Calu3 (cell line): ENCODE measurements at regions not wholly inside any gene's neighbourhood (a gene's known extent, or its start where the extent isn't known, plus 50 kb on each side); places are given as distances from the start of the nearest gene placed in this dataset.

Experiments used
- BruUV-seq: library from RNA; stranded (reverse); fragments of 400-500 nt; replicated peaks from 2 replicates; lab custom pipeline; 2021; lab: Mats Ljungman, UMichigan
- CTCF ChIA-PET: fragments of 300-600 bp; sonication (Branson Sonifier 250); formaldehyde crosslinking; loops from one replicate; lab custom pipeline; 2022; ENCODE audit warnings: antibody characterized with exemption; lab: Charles Lee
- DNase-seq: peaks from one replicate; pipeline ENCODE4 v3.0.0; 2022
- H3K27ac Mint-ChIP-seq: one replicate; pipeline ENCODE4 v1.8.0; 2022; ENCODE audit warnings: mixed read lengths; ENCODE audit not compliant: unreplicated experiment
- H3K27me3 Mint-ChIP-seq: one replicate; pipeline ENCODE4 v1.8.0; 2022; ENCODE audit warnings: mixed read lengths; ENCODE audit not compliant: unreplicated experiment
- H3K36me3 Mint-ChIP-seq: one replicate; pipeline ENCODE4 v1.8.0; 2022; ENCODE audit warnings: mild to moderate bottlenecking, moderate library complexity, mixed read lengths; ENCODE audit not compliant: insufficient read depth, unreplicated experiment
- H3K4me1 Mint-ChIP-seq: one replicate; pipeline ENCODE4 v1.8.0; 2022; ENCODE audit warnings: mild to moderate bottlenecking, low read depth, mixed read lengths; ENCODE audit not compliant: unreplicated experiment
- H3K4me3 Mint-ChIP-seq: one replicate; pipeline ENCODE4 v1.8.0; 2022; ENCODE audit warnings: mild to moderate bottlenecking, low read depth, moderate library complexity, mixed read lengths; ENCODE audit not compliant: unreplicated experiment
- H3K9me3 Mint-ChIP-seq: one replicate; pipeline ENCODE4 v1.8.0; 2022; ENCODE audit warnings: low read depth, mixed read lengths; ENCODE audit not compliant: unreplicated experiment
- CTCF ChIP-seq: fragments of 200-600 bp; IDR thresholded peaks from one replicate; pipeline ENCODE4 v1.8.0; 2022; ENCODE audit warnings: antibody characterized with exemption; ENCODE audit not compliant: unreplicated experiment
- intact Hi-C: fragments of 100-400 bp; cut with micrococcal nuclease; formaldehyde crosslinking; loops from one replicate; pipeline ENCODE4 v1.10.0; 2022; ENCODE audit not compliant: unreplicated experiment

- Mint-ChIP-seq H3K27ac (no peak overlapping the region), H3K4me1 (no peaks in the 10 kb centered on the region), H3K9me3 (no peaks in the 10 kb centered on the region), H3K27me3 (no peaks in the 10 kb centered on the region), H3K4me3 (no peak overlapping the region), H3K36me3 (no peaks in the 10 kb centered on the region)
- no TSS peak for BruUV-seq
- intact Hi-C loops: no loop called here
- DNase-seq: no peak
- no peak for TF ChIP-seq CTCF
- CTCF ChIA-PET: no interaction called here
Measured at GRCh38 chrX:128717635-128718578, 665.7 kb upstream of the ACTRT1 start.

GRCh38 chrX:128714425-128714824 lies 662.2 kb upstream of the ACTRT1 start:
- DNase-seq: no peak
- H3K27ac Mint-ChIP-seq: no peak overlapping the region
- no peaks in the 10 kb centered on the region for H3K4me1 Mint-ChIP-seq
- no peaks in the 10 kb centered on the region for H3K36me3 Mint-ChIP-seq
- no TSS peak for BruUV-seq
- TF ChIP-seq CTCF: no peak
- intact Hi-C loops: no loop called here
- CTCF ChIA-PET: no interaction called here
- peaks cover 7% of the 10 kb centered on the region for H3K9me3 Mint-ChIP-seq
- no peaks in the 10 kb centered on the region for H3K27me3 Mint-ChIP-seq
- H3K4me3 Mint-ChIP-seq: no peak overlapping the region

DNA sequence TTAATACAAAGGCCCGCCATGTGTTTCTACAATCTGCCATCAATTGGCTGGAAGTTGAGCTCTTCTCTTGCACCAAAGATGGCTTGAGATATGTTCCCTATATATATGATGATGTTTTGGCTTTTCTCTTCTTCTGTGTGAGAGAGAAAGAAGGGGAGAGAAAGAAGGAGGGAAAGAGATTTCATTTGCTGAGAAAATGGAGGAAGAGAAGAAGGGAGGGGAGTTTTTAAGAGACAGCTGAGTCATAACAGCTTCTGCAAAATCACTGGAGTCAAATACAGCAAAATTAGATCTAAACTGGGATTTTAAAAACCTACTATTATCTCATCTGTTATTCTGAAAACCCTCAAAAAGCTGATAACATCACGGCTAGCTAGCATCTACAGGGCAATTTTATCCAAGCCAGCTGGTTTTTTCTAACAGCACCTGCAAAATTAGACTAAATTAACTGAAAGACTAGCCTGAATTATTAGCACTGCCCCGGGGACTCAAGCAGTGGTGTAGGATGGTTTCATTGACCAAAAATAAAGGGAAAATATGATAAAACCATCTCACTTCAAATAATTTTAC lies 647.6 kb upstream of the ACTRT1 start:
- intact Hi-C loops: no loop called here
- H3K4me3 Mint-ChIP-seq: no peak overlapping the region
- CTCF ChIA-PET: no interaction called here
- H3K27ac Mint-ChIP-seq: no peak overlapping the region
- TF ChIP-seq CTCF: no peak
- no TSS peak for BruUV-seq
- no peaks in the 10 kb centered on the region for H3K4me1 Mint-ChIP-seq
- no peaks in the 10 kb centered on the region for H3K27me3 Mint-ChIP-seq
- peaks cover 11% of the 10 kb centered on the region for H3K9me3 Mint-ChIP-seq
- no peak for DNase-seq
- peaks cover 4% of the 10 kb centered on the region for H3K36me3 Mint-ChIP-seq

- BruUV-seq: no TSS peak
Measured at GRCh38 chrX:128698573-128699181, 646.5 kb upstream of the ACTRT1 start.

More at GRCh38 chrX:128698573-128699181, 646.5 kb upstream of the ACTRT1 start:
- intact Hi-C loops: no loop called here
- H3K27ac Mint-ChIP-seq: no peak overlapping the region
- H3K36me3 Mint-ChIP-seq: peaks cover 4% of the 10 kb centered on the region
- no peak for DNase-seq
- no peak for TF ChIP-seq CTCF
- peaks cover 14% of the 10 kb centered on the region for H3K9me3 Mint-ChIP-seq
- no peaks in the 10 kb centered on the region for H3K4me1 Mint-ChIP-seq
- H3K27me3 Mint-ChIP-seq: no peaks in the 10 kb centered on the region
- CTCF ChIA-PET: no interaction called here
- H3K4me3 Mint-ChIP-seq: no peak overlapping the region
